HG03378 (cell line): ENCODE measurements at regions not wholly inside any gene's neighbourhood (a gene's known extent, or its start where the extent isn't known, plus 50 kb on each side); places are given as distances from the start of the nearest gene placed in this dataset.
"Not testable (repeated sequence)": the region's sequence is repeated elsewhere in the genome, so short reads cannot be mapped to it uniquely, and the experiment has no call there.

ENCODE experiments used
- ATAC-seq: cut with Tn5 transposase; IDR thresholded peaks from one replicate; pipeline ENCODE4 v1.9.1; 2021; ENCODE audit warnings: mild to moderate bottlenecking, moderate library complexity; ENCODE audit not compliant: unreplicated experiment

DNA sequence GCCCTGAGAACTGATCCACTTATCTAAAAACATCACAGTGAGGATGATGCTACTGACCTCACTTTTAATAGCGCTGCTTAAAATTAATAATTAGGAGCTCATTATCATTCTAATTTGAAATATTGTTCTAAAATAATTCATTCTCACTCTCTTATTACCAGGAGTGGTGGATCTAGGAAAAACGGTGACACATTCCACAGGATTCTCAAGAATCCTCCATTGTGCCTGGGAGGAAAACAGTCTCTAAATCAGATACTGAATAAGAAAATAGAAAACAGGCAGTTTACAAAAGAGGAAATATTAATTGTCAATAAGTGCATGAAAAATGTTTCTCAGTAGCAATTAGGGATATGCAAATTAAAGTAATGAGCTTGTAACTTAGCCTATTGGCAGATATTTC lies 187.4 kb downstream of the TENT5A start:
- ATAC-seq = no peak

DNA sequence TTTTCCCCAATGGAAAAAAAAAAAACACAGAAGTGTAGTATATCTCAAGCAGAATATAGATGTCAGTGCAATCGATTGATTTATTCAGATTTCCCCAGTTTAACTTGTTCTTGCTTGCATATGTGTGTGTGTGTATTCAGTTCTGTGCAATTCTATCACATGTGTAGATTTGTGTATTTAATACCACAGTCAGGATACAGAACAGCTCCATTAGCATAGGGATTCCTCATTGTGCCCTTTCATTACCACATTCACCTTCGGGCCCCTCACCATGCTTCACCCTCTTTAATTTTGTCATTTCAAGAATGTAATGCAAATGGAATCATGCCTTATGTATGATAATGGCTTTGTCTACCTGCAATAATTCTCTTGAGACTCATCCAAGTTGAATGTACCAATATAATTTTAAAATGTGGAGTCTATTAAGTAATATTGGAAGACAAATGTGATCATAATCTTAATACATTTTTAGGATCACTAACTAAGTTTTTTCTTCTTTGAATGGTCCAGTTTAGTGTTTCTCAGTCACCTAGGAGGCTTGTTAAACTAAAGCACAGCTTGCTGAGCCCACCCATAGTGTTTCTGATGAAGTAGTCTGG lies 187.9 kb downstream of the TENT5A start:
- ATAC-seq = no peak

DNA sequence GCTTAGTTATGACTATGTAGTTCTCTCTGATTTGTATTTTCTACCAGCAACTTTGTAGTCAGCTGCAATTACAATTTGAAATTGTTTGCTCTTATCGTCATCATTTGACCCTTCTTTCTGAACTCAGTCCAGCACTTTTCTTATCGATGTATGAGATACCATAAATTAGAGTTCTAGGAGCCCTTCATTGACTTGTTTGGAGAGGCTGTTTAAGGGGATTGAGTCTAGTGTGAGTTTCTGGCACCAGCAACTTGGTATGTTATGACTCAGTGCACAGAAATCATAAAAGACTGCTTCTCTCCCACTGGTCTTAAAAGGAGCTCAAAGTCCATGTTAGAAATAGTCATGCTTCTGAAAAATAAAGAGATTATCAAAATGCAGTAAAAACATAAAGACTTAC lies 190.3 kb downstream of the TENT5A start:
- ATAC-seq = no peak

DNA sequence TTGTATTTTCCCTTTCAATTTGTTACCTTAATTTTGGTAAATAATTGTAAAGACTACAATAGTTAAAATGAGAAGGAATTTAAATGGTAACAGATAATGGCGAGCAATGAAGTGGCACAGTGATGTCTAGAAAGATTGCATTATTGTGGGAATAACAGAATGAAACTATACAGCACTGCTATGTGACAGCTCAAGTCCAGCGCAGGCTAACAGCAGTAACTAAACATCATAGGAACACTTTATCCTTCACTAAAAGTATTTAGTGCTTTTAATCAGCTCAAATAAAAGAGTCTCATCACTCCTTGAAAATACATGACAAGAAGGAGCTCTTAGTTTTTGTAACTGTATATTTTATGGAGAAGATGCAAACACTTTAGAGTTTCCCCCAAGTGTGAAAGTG lies 190.8 kb downstream of the TENT5A start:
- ATAC-seq = no peak

DNA sequence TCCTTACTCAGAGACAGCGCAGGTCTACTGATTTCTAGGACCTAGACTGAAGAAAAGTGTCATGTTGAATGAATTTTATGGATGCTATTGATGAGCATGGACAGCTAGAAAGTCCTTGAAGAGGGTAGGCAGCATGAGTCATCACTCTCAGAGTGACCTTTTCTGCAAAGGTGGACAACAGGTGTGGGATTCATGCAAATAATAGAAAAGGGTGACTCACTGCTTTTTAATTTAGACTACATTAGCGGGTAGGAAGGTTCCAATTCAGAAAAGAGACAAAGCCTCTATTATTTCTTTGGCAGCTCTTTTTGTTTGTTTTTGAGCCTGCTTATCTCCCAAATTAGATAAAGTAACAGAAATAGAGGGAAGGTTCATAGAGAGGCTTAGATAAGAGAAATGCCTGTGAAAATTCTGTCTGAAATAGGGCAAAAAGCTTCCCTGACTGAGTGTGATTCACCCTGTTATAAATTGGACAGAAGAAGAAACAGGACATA lies 191.4 kb downstream of the TENT5A start:
- ATAC-seq = no peak

DNA sequence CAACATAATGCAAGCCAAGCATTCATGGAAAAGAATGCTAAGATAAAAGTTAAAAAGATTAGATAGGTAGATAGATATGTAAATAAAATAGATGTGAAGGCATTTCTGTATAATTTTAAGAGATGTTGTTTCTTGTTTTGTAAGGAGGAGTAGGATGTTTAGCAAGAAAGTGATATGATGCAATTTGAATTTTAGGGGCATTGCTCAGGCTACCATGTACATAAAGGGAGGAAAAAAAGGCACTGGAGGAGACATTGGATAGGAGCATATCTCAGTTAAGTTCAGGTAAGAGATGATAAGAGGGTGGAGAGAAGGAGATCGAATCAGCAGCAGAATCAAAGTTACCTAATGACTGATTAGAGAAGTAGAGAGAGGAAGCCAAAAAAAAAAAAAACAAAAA lies 194.7 kb downstream of the TENT5A start:
- ATAC-seq = no peak

DNA sequence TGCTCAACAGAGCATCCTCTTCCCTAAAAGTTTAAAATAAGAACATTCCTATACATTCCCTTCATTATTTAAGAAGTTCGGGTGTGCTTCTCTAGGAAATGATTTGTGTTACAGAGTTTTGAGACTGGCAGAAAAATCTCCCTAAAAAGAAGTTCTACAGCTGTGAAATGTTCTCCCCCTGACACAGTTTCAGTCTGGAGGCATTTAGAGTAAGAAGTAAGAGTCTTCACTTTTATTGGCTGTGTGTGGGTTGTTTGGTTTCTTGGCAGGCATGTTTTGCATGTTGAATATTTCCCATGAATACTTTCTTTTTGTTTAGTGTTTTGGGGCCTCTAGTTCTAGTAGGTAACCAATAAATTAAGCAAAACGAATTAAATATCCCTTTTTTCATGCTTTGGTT lies 195.9 kb downstream of the TENT5A start:
- no peak for ATAC-seq

DNA sequence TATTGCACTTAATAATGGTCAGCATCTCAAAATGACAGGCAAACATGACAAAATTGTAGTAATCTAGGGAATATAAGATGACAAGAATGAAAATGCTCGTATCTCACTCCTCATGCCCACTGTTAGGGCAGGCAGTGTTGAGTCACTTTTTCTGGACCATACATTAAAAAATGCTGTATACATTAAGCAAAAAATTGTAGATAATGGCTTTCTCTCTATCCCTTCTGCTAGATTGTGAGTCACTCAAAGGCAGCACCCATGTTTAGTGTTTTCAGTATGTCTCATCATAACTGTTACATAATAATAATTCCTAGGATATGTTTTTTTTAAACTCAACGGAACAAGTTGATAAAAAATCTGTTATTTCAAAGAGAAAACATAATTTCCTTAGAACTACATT lies 199.3 kb downstream of the TENT5A start:
- ATAC-seq = no peak

DNA sequence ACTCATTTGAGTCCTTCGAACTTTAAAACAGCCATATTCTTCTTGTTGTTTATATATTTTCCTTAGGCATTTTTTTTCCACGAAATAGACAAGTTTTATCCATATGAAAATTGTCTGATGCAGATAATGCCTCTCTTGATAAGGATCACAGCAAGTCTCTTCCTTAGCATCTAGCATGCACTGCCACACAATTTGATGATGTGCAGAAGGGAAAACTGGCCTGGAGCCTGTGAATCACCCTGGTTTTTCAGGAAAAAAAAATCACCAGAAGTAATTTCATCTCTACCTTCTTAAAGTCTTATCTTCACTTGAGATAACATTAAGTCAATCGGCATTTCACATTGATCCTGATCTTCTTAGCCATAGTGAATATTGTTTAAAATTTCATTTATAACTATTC lies 199.8 kb downstream of the TENT5A start:
- no peak for ATAC-seq

DNA sequence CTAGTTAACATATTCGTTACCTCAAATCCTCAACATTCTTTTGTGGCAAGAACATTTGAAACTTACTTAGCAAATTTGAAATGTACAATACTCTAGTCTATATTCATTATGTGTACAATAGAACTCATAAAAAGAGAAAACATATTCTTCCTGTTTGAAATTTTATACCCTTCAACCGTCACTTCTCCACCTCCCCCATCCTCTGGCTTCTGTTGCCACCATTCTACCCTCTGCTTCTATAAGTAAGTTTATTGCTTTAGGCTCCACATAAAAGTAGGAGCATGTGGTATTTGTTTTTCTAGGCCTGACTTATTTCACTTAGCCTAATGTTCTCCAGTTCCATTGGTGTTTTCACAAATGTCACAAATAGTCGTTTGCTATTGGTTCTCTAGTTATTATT lies 205.3 kb downstream of the TENT5A start:
- ATAC-seq = no peak

DNA sequence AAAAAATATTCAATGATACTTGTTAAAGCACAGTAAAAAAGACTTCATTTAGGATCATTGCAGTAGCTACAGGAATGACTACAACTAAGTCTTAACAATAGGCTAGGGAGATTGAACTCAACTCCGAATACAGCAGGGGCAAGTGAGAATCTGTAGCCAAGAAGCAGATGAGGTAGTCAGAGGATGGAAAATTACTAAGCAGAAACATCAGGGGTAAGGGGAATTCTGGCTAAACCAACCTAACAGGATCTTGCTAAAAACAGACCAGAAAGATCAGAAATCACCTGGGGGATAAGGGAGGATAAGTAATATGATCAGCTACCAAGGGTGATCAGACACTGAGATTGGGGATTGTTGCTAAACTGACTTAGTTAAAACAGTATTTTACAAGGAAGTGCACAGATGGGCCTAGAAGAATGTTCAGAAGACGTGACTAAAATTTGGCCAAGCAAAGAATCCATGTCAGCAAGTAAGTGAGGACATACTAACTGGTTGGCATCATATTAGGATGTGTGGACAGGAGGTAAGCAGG lies 217.5 kb downstream of the TENT5A start:
- ATAC-seq = peak; percentile 38

DNA sequence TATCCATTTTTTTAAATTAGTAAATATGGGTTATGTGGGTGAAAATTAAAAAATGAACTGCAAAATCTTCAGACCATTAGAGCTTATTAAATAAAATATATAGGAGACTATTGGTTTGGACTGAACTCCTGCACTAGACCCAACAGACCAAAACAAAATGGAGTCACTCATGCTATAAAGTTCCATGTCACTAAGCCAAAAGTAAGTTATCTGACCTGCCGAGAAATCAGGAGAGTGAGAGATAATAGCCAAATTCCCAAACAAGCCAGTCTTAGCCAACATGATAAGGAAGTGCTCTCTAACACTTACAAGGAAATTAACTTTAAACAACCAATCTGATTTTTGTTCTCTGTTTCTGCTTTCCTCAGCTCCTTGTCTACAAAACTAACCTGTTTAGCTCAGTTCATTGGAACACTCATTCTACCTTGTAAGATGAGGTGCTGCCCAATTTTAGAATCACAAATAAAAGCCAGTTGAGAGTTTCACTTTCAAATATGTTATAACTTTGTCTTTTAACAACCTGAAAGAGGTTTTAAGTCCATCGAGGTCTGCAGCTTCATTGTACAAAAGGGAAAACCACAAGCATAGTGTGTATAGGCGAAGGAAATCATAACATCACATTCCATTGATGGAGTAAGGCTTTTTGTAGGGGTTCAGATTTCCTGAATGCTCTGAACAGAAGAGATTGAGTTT lies 220.5 kb downstream of the TENT5A start:
- ATAC-seq = no peak

DNA sequence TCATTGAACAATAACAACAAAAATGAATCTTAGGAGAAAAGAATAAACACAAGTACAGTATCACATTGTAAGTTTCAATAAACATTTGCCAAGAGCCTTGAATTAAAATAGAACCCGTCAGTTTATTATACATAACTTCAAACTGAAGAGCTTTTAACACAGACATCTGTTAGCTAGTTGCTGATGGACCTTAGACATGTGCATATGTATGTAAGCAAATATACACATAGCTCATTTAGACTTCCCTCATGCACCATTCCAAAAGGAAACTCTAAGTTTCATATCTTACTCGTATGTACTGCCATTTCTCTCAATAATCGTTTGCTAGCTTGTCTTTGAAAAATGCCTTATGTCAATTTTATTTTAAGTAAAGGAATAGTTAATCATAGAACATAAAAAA lies 235.0 kb downstream of the TENT5A start:
- no peak for ATAC-seq

DNA sequence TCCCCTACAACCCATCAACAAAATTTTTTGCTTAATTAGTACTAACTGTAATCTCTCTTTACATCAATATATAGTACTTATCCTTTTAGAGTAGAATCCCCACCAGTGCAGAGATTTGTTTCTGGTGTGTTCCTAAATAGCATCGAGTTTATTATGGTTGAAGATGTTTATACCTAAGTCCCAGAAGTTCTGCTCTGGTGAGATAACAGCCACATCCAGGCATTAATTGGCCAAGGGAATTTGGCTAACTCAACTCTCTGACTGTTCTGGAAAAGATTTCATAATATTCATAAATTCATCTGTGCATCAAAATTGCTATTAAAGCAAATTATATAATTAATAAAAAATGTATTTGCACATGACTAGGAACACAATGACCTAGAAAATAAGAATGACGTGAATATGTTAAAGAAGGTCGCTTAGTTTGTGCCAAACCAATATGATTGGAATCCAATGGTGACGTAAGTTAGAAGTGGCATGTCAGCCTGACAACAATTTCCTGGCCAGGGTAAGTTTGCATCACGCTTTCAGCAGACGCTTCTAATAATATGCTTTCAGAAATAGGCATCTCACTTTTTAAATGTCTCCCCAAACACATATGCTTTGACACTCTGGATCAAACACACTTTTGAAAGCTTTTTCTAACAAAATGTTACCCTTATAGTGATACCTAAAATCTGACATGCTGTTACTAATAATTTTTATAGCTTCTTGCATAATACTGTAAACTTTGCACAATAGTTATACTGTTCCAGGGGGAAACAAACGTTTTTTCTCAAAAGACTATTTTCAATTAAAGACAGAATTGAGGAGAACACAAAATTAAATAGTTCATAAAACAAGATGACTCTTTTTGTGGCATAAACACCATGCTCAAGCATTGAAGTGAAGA lies 236.7 kb downstream of the TENT5A start:
- no peak for ATAC-seq

DNA sequence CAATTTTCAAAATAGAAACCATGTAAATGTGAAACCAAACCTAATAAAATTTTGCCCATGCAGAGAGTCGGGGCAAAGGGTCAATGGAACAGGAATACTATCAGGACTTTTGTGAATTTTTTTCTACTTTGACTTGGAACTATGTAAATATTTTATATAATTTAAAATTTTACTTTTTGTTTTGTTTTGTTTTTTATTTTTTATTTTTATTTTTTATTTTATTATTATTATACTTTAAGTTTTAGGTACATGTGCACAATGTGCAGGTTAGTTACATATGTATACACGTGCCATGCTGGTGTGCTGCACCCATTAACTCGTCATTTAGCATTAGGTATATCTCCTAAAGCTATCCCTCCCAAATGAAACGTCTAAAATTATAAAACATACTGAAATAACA lies 238.3 kb downstream of the TENT5A start:
- not testable (repeated sequence) for ATAC-seq

DNA sequence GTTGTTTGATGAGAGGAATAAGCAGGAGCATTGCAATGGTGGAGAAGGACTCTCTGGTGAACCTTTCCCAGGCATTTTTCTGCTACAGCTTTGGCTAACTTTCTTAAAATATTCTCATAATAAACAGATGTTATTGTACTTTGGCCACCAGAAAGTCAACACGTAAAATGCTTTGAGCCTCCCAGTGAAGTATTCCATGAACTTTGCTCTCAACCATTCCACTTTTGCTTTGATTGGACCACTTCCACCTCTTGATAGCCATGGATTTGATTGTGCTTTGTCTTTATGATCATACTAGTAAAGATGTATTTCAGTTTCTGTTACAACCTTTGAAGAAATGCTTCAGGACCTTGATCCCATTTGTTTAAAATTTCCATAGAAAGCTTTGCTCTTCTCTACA lies 241.1 kb downstream of the TENT5A start:
- ATAC-seq = no peak

DNA sequence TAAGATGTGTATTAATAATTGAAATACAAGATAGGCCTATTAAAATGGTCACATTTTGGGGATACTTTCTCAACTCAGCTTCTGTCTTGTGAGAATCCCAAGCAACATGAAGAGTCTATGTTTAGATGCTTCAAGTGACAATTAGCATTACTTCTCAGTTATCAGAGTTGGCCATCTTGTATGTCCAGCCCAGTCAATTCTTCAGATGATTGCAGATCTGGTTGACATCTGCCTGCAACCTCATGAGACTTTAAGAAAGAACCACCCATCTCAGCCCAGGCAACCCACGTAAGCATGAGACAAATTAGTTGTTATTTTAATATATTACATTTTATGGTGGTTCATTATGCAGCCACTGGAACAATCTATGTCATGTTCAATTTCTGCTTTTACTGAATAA lies 256.5 kb downstream of the TENT5A start:
- no peak for ATAC-seq

DNA sequence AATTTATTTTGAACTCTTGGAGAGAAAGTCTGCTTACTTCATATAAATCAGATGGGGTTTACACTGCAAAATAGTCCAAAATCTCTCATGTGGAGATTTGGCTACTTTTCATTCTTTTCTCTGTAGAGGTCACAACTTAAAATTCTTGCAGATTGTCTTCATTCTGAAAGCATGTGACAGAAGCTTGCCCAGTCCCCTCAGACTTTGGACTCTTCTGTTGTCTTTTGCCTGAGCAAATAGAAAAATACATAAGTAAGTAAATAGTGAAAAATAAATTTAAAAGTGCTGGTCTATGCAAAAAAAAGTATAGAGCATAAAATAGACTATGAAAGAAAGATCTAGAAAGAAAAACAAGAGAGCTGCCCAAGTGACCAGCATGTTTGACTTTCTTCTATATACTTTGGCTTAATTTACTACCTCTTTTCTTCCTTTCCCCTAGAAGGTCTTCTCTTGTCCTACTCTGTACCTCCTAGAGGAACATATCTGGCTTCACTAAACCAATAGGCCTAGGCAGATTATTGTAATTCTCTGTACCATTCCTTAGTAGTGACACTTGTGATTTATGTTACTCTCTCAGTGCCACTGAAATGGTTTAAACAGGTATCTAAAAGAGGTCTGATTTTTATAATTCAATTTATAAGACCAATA lies 260.9 kb downstream of the TENT5A start:
- ATAC-seq = no peak

DNA sequence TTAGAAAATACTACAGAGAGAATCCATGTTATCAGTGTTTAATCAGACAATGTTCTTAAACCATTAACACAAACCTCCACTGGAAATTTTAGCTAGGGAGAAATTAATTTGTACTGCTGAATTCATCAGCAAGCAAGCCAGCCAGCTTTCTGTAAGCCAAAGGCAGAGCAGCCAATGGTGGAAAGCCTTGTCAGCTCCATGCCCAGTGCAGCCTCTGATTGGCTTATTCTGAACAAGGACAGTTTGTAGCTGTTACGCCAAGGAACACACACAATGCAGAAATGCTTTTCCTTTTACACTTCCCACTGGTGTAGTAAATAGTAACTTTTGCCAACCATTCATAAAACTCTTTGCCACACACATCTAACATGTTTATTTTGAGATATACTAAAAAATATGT lies 265.0 kb downstream of the TENT5A start:
- ATAC-seq = no peak

DNA sequence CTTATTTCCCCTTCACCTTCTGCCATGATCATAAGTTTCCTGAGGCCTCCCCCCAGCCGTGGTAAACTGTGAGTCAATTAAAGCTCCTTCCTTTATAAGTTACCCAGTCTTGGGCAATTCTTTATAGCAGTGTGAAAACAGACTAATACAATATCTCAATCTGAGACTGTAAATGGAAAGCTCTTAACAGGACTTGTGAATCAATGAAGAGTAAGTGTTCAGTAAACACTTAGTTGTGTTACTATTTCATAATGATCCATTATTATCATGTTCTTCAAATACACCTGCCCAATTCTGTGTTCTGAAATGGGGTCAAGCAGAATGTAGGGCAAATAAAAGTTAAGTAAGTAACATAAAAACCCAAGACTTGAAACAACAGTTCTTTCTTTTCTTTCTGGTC lies 266.2 kb downstream of the TENT5A start:
- ATAC-seq = no peak

DNA sequence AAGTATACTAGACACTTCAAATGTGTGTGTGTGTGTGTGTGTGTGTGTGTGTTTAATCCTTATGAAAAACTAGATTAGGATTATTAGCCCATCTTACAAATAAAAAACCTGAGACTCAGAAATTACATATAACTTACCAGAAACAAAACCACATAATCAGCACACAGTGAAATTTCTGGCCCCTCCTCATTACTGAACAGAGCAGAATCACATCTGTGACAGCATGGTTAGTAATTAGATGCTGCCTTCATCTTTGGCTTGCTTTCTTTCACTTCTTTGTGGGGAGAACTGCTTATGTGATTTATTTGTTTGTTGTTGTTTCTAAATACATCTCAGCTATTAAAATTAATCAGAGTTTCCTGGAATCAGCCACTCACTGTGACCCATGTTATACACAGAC lies 267.1 kb downstream of the TENT5A start:
- ATAC-seq = no peak
